HG03521 (cell line): ENCODE measurements at regions not wholly inside any gene's neighbourhood (a gene's known extent, or its start where the extent isn't known, plus 50 kb on each side); places are given as distances from the start of the nearest gene placed in this dataset.

ENCODE experiments used
- ATAC-seq: cut with Tn5 transposase; IDR thresholded peaks from one replicate; pipeline ENCODE4 v1.9.1; 2021; ENCODE audit warnings: mild to moderate bottlenecking, moderate library complexity; ENCODE audit not compliant: unreplicated experiment

GRCh38 chr1:57839067-57839466 is 415.2 kb upstream of the DAB1 start:
- ATAC-seq = no peak

GRCh38 chr1:57835620-57836019 is 411.8 kb upstream of the DAB1 start:
- ATAC-seq = no peak

- no peak for ATAC-seq
Observed at GRCh38 chr1:57833296-57833695, 409.4 kb upstream of the DAB1 start.

DNA sequence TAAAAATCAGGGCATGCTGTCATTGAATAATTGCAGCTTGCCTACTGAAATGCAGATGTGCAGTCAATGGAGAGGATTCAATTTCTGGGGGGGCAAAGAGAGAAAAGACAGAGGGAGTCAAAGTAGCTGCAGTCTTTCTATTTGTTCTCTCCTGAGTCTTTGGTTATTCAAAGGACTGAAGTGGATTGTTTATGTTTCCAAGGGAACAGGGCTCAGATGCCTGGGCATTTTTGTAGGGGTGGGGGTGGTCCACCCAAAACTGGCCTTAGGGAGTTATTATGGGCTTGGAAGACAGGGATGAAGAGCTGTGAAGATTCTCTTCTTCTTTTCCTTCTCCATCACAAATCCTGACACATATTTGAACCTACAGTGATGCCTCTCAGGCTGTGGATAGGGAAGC is 408.8 kb upstream of the DAB1 start:
- no peak for ATAC-seq

- no peak for ATAC-seq
Observed at GRCh38 chr1:57831624-57832023, 407.8 kb upstream of the DAB1 start.

GRCh38 chr1:57826535-57826934 is 402.7 kb upstream of the DAB1 start:
- ATAC-seq = no peak

DNA sequence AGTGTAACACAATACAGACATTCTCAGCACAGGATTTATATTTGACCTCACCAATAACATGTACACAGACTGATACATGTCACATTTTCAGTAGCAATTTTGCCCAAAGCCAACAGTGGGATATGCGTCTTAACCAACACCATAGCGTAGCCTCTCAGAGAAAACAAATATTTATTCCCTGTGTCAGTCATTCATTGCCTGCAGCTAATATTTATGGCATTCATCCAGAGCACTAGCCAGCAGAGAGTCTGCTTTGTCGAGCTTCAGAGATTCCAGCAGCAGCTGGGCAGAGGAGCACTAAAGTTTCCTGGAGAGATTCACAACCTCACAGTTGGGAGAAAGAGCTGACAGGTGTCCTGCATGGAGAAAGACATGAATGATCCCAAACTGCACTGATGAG is 400.7 kb upstream of the DAB1 start:
- no peak for ATAC-seq

GRCh38 chr1:57820356-57821095 is 396.7 kb upstream of the DAB1 start:
- no peak for ATAC-seq

DNA sequence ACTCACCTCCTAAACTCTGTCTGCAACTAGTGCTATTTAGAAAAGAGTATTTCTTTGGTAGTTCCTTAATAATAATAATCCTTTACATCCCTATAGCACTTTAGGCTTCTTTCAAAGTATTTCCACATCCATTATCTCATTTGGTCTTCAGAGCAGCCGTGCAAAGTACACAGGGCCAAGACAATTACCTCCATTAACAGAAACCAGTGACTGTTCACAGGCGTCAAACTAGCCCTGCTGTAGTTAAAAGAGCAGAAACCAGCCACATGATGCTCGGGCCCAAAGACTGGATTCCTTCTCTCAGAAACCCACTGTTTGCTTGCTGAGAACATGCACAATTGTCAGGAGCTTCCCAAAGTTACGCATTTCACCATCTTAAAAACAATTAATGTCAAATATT is 396.0 kb upstream of the DAB1 start:
- no peak for ATAC-seq

DNA sequence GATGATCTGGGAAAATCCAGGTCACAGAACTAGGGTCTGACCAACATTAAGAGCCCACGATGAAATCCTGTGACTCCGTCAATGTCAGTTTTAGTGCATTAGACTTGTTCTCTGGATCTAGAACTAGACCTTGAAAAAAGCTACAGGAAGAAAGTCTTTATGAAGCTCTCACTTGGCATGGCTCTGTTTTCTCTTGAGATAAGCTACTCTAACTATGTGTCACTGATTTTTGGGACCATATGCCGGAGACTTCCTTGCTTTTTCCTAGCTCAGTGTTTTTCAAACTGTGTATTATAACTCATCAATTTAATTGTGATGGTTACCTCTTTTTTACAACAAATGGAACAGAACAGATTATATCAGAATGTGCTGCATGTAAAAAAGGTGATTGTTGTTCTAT is 379.7 kb upstream of the DAB1 start:
- ATAC-seq = no peak

DNA sequence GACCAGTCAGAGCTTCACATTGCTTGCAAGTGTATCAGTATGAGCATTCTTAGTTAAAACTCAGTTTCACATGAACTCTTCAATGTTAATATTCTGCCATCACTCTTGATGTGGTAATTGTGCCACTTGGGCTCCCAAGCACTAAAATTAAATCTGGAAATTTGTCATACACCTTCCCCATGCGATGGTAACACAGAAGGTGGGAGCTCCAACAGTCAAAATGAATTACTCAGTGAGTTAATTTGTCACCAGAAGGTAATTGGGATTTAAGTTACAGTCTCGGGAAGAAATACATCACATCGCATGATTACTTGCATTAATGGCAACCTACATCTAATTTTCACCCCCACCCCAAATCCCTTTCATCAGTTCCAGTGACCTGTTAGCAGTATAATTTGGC is 376.5 kb upstream of the DAB1 start:
- no peak for ATAC-seq

DNA sequence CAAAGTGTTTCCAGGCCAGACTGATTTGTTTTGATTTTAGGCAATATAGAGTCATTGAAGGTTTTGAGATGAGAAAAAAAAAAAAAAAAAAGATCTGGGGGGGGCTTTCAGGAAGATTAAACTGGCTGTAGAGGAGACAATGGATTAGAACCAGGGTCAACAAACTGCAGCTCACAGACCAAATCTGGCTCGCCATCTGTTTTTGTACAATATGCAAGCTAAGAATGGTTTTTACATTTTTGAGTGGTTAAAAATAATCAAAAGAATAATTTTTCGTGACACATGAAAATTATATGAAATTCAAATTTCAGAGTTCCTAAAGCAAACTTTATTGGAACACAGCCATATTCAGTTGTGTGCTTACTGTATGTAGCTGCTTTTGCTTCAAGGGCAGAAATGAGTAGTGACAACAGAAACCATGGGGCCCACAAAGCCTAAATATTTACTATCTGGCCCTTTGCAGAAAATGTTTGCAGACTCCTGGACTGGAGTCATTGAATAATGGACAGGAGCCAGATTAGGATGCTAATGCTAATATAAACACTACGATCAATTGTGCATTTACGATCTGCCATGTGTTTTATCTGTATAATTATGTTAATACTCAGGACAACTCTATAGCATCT is 375.7 kb upstream of the DAB1 start:
- no peak for ATAC-seq

DNA sequence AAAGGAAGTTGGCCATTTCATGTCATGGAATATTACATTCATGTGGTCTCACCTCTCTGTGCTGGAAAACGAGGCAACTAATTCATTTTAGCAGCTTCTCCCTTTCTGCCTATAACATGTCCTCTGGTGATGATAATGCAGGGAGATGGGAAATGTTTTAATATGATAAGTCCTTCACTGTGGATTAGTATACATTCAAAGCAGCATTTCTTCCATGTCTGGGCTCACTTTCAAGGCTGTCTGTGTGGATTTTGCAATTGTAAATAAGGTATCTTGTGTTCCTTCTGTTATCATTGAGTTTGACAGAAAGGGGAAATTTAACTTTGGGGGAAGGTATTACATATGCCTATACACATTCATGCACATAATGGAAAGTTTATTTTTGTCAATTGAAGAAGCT is 374.7 kb upstream of the DAB1 start:
- ATAC-seq = no peak

GRCh38 chr1:57797084-57797483 is 373.2 kb upstream of the DAB1 start:
- ATAC-seq = no peak

DNA sequence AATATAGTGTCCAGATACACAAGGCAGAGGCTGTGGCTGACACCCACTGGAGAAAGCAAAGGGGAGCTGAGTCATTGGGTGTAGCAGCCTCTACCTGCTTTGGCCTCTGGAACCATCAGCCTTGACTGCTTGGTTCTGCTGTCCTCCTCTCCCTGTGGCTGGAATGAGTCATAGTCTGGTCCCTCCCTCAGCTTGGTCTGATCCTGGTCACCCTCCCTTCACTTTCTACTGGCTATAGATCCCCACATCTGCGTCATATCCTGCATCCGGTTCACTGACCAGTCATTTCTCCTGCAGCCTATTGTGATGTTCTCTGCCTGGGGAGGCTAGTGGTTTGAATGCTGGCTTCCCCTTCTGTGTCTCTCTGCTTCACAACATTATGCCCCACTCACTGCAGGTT is 372.8 kb upstream of the DAB1 start:
- ATAC-seq = no peak

DNA sequence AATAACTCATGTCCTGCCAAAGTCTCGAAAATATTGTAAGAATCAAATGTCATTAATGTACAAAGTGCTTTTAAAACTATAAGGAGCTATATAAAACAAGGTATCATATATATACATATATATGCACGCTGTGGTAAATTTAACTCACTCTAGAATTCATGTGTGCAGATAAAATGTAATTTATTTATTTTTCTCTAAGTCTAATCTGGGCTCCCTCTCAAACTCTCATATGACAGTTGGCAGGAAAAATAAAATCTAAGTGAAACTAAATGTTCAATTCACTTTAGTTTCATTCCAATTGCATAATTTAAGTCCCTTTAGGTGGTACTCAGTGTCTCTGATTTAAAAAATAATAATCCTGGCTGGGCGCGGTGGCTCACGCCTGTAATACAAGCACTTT is 372.0 kb upstream of the DAB1 start:
- no peak for ATAC-seq

- ATAC-seq = no peak
Observed at GRCh38 chr1:57794078-57794477, 370.2 kb upstream of the DAB1 start.

DNA sequence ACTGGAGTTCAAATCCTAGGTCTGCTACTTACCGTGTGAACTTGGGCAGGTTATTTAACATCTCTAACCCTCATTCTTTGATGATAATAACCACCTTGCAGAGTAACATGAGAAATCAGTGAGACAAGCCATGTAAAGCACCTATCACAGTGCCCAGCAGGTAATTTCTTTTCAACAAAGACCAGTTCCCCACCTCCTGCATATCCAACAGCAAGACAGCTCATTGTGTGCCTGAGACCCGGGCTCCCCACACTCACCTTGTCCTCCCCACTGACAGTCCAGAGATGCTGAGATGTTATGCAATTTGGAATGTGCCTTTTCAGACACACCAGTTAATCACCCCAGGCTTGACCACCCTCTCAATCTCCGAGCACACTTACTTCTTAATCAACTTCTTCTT is 367.6 kb upstream of the DAB1 start:
- no peak for ATAC-seq

DNA sequence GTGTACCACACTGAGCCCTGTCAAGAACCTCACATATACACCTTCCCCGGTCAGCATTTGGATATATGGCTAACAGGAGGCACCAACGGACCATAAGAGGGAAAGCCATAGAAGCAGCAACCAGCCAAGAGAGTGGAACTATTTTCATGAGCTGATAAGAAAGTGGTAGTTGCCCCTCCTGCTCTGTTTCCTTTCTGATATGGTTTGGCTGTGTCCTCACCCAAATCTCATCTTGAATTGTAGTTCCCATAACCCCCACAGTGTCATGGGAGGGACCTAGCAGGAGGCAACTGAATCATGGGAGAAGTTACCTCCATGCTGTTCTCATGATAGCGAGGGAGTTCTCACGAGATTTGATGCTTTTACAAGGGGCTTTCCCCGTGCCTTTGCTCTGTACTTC is 366.1 kb upstream of the DAB1 start:
- ATAC-seq = no peak

GRCh38 chr1:57788313-57788712 is 364.5 kb upstream of the DAB1 start:
- ATAC-seq = no peak

DNA sequence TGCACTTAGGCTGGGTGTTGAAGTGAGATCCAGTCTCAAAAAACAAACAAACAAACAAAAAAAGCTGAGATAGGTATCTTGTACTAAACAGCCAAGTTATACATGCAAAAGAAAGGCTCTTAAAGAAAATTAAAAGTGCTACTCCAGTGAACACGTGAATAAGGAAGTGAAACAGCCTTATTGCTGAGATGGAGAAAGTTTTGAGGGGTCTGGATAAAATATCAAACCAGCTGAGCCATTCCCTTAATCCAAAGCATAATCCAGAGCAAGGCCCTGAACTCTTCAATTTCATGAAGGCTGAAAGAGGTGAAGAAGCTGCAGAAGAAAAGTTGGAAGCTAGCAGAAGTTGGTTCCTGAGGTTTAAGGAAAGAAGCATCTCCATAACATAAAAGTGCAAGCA is 360.5 kb upstream of the DAB1 start:
- ATAC-seq = no peak

DNA sequence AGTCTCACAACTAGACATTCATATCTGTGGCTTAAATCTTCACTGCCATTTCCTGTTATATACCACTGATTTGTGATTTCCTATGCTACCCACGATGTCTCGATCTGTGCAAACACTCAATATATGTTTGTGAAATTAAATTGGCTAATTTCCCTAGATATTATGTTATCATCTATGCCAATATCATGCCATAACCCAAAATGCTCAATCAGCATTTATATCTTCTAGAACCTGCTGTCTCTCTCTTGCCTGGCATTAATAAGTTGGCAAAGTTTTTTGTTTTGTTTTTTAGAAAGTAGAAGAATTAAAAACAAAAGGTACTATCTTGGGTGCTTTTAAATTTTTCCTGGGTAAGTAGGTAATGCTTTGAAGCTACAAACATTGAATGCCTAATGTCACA is 358.5 kb upstream of the DAB1 start:
- ATAC-seq = no peak
